GM18867 (cell line): ENCODE measurements at regions not wholly inside any gene's neighbourhood (a gene's known extent, or its start where the extent isn't known, plus 50 kb on each side); places are given as distances from the start of the nearest gene placed in this dataset.
"Not testable (repeated sequence)": the region's sequence is repeated elsewhere in the genome, so short reads cannot be mapped to it uniquely, and the experiment has no call there.

ENCODE experiments used
- ATAC-seq: cut with Tn5 transposase; IDR thresholded peaks from one replicate; pipeline ENCODE4 v1.9.1; 2021; ENCODE audit warnings: mild to moderate bottlenecking, moderate library complexity; ENCODE audit not compliant: unreplicated experiment

- no peak for ATAC-seq
These were observed 502.3 kb upstream of the DIAPH2 start for GRCh38 chrX:96182366-96182765.

- ATAC-seq, result no peak
These were observed 501.3 kb upstream of the DIAPH2 start for GRCh38 chrX:96183391-96183790.

- ATAC-seq, result no peak
These were observed 500.8 kb upstream of the DIAPH2 start for GRCh38 chrX:96183843-96184242.

GRCh38 chrX:96204928-96205327 lies 479.7 kb upstream of the DIAPH2 start:
- no peak for ATAC-seq

GRCh38 chrX:96211953-96212352 lies 472.7 kb upstream of the DIAPH2 start:
- ATAC-seq, result no peak

GRCh38 chrX:96214681-96215080 lies 470.0 kb upstream of the DIAPH2 start:
- ATAC-seq, result not testable (repeated sequence)

GRCh38 chrX:96224279-96224678 lies 460.4 kb upstream of the DIAPH2 start:
- no peak for ATAC-seq

- no peak for ATAC-seq
These were observed 439.7 kb upstream of the DIAPH2 start for GRCh38 chrX:96244955-96245354.

GRCh38 chrX:96246436-96246835 lies 438.2 kb upstream of the DIAPH2 start:
- ATAC-seq, result no peak
